SW480 (cell line): ENCODE measurements at regions not wholly inside any gene's neighbourhood (a gene's known extent, or its start where the extent isn't known, plus 50 kb on each side); places are given as distances from the start of the nearest gene placed in this dataset.
A peak's percentile ranks its signal among the peaks of the same experiment; 100 is the strongest.
"Not testable (repeated sequence)": the region's sequence is repeated elsewhere in the genome, so short reads cannot be mapped to it uniquely, and the experiment has no call there.

Experiments
- DNase-seq: peaks from one replicate; pipeline ENCODE4 v3.0.0-alpha.2; 2016; ENCODE audit warnings: low spot score

- no peak for DNase-seq
These were observed 324.7 kb upstream of the FAM47C start for GRCh38 chrX:36683507-36683906.

- peak; percentile 0 for DNase-seq
These were observed 324.1 kb upstream of the FAM47C start for GRCh38 chrX:36684053-36684452.

- no peak for DNase-seq
These were observed 286.2 kb upstream of the FAM47C start for GRCh38 chrX:36721990-36722389.

GRCh38 chrX:36753602-36754001 is 254.6 kb upstream of the FAM47C start:
- no peak for DNase-seq

- DNase-seq, result no peak
These were observed 220.4 kb upstream of the FAM47C start for GRCh38 chrX:36787752-36788151.

- no peak for DNase-seq
These were observed 205.0 kb upstream of the FAM47C start for GRCh38 chrX:36803151-36803550.

- no peak for DNase-seq
These were observed 204.1 kb upstream of the FAM47C start for GRCh38 chrX:36804066-36804465.

GRCh38 chrX:36844857-36845256 is 163.3 kb upstream of the FAM47C start:
- DNase-seq, result no peak

- no peak for DNase-seq
These were observed 160.7 kb upstream of the FAM47C start for GRCh38 chrX:36847496-36847895.

- no peak for DNase-seq
These were observed 158.8 kb upstream of the FAM47C start for GRCh38 chrX:36849407-36849806.

- no peak for DNase-seq
These were observed 151.3 kb upstream of the FAM47C start for GRCh38 chrX:36856849-36857248.

- no peak for DNase-seq
These were observed 148.9 kb upstream of the FAM47C start for GRCh38 chrX:36859231-36859630.

GRCh38 chrX:36861601-36862000 is 146.6 kb upstream of the FAM47C start:
- no peak for DNase-seq

GRCh38 chrX:36867143-36867542 is 141.0 kb upstream of the FAM47C start:
- peak; percentile 24 for DNase-seq

GRCh38 chrX:36868592-36868991 is 139.6 kb upstream of the FAM47C start:
- DNase-seq, result no peak

GRCh38 chrX:36869457-36869856 is 138.7 kb upstream of the FAM47C start:
- DNase-seq, result no peak

- DNase-seq, result no peak
These were observed 110.5 kb upstream of the FAM47C start for GRCh38 chrX:36897690-36898089.

GRCh38 chrX:36898301-36898700 is 109.9 kb upstream of the FAM47C start:
- DNase-seq, result peak; percentile 14

GRCh38 chrX:36904561-36904960 is 103.6 kb upstream of the FAM47C start:
- DNase-seq, result not testable (repeated sequence)

- peak; percentile 39 for DNase-seq
These were observed 99.1 kb upstream of the FAM47C start for GRCh38 chrX:36908801-36909675.

GRCh38 chrX:36909676-36910030 is 98.5 kb upstream of the FAM47C start:
- DNase-seq, result no peak

GRCh38 chrX:36913551-36913950 is 94.6 kb upstream of the FAM47C start:
- no peak for DNase-seq

GRCh38 chrX:36916941-36917340 is 91.2 kb upstream of the FAM47C start:
- DNase-seq, result no peak

GRCh38 chrX:36927712-36928111 is 80.5 kb upstream of the FAM47C start:
- no peak for DNase-seq
